Medulla oblongata (tissue), 1 donor: ENCODE measurements at regions not wholly inside any gene's neighbourhood (a gene's known extent, or its start where the extent isn't known, plus 50 kb on each side); places are given as distances from the start of the nearest gene placed in this dataset.

Experiments
- DNase-seq: peaks from one replicate; pipeline ENCODE4 v3.0.0-alpha.2; 2015; ENCODE audit errors: extremely low spot score

DNA sequence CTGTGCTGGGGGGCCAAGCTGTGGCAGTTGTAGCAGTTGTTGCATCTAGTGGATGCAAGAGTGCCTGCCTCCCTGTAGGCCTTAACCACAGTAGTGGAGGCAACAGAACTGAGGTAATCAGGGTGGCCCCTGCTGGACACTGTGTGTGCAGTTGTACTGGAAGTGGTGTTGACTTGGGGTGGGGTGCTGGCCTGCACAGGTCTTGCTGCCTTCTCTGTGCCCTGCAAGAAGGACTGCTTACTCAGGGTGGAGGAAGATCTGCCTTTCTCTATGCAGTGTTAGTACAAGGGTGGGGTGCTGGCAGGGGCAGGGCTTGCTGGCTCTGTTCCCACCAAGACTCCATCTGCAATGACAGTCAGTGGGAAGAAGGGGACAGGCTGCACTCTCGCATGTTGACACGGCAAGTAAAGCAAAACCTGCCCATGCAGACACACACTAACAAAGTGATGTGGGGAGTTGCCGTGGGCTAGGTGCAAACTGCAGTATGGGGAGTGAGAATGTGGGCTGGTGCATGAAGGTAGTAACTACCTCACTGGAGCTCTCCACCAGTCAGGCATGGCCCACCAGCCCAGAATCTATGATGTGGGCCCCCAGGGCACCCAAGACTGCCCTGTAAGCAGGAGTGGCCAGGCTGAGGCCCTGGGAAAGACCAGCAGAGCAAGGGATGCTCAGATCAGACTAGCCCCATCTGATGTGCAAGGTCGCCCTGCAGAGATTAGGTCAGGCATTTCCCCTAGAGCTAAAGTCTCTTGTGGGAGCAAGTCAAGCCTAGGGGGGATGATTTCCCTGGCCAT lies 594.9 kb downstream of the TECRL start:
- DNase-seq, result no peak

GRCh38 chr4:63799166-63799565 lies 610.1 kb downstream of the TECRL start:
- no peak for DNase-seq

DNA sequence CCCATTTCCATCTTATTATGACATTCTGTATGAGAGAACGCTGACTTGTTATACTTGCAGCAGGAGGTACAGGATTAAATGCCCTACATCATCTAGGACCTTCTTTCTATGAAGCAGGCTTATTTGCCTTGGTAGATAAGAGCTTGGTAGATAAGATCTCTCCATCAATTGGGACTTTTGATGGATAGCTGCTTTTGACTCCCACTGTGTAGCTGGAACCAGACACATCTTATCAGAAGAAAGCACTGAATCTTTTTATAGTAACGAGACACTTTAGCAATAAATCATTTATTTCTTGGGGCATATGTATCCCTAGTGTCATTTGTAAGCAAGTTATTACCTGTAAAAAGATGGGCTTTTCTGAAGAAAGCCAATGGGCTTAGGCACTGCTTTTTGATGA lies 613.9 kb downstream of the TECRL start:
- DNase-seq, result no peak

- no peak for DNase-seq
These were observed 618.9 kb downstream of the TECRL start for GRCh38 chr4:63790377-63790776.

DNA sequence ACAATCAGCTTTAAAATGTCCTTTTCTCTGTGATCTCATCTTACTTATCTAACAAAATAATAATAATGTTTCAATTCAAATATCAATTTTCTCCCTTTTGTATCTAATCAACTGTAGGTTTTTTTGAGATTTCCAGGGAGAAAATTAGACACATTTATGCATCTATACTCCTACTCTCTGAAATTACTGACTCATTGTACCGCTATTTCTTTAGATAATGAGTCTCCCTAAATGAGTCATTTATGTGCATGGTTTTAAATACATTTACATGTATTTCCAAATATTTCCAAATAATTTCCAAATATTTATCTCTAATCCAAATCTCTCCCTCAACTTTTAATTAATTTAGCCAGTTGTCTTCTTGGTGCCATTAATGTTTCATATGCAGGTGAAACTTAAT lies 621.0 kb downstream of the TECRL start:
- no peak for DNase-seq

DNA sequence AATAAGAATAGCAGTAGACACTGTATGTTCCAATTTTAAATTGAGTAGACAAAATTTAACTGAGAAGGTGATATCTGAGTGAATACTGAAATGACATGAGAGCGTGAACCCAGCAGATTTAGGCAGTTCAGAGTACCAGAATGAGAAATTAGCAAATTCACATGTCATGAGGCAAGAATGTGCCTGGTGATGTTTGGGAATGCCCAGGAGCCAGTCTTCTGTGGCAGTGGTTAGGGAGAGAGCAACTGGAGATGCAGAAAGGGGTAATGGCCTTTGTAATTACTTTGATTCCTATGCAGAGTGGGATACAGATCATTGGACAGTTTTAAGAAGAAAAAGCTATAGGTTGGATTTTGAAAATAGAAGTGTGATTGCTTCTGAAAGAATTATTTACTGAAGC lies 621.9 kb downstream of the TECRL start:
- no peak for DNase-seq

DNA sequence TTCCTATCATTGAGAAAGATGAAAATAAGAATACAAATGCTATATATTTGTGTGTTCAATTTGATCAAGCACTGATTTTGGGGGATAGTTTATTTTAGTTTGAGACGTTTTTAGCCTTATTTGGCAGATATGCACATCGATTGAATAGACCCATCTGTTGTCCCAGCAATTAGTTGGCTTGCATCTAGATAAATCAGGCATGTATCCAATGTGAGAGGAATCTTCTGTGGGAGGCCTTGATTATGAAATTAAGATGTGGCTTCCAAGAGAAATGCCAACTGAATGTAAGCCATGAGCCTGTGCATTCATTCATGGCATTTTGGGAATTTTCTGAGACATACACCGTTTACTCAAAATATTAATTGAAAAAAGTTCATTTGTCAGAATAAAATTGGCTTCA lies 623.1 kb downstream of the TECRL start:
- DNase-seq, result no peak

DNA sequence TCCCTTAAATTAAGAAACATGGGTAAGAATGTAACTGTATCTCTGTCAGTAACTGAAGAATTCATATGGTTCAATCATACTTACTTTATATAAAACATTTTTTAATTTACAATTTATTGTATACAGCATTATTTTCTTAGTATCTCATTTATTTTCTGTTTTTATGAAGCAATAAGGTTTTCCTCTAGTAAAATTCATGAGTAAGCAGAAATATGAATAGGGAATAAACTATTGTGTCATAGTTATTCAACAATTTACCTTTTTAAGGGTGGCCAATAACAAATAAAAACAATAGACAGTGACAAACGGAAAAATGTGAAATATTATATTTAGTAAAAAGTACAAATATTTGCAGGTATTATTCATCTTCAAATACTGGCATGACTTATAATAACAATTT lies 624.4 kb downstream of the TECRL start:
- DNase-seq, result no peak

GRCh38 chr4:63777601-63778000 lies 631.6 kb downstream of the TECRL start:
- no peak for DNase-seq

GRCh38 chr4:63764400-63764799 lies 644.9 kb downstream of the TECRL start:
- no peak for DNase-seq

DNA sequence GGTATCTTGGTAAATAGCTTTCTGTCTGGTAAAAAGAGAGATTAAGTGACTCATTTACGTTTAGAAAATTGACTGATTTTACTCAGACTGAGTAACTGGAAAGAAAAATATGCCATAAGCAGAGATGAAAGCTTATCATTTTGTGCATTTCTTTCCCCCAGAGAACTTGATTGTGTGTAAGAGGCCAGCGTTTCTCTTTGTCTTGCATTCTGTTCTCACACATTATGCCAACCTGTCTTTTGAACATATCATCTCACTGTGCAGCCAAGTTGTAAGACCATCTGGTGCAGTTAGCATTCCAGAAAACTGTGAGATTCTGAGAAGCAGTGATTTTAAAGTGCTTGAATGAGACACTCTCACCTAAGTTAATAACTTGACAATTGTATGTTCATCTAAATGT lies 651.3 kb downstream of the TECRL start:
- DNase-seq, result no peak

DNA sequence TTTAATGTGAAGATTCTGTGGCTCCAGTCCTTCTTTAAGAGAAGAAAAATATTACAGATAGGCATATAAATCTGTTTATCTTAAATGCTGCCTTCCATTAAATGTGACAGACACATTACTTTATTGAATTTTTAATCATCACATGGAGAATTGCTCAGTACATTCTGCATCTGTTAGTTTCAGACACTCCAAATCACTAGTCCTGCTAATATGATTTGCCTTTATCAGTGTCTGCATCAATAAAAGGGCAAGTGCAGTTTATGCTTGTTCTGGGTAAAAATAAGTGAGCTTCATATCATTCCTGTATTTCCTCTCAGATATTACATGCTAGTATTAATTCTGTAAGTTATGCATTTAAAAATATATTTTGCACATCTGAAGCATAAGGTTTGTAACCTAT lies 666.4 kb downstream of the TECRL start:
- no peak for DNase-seq

DNA sequence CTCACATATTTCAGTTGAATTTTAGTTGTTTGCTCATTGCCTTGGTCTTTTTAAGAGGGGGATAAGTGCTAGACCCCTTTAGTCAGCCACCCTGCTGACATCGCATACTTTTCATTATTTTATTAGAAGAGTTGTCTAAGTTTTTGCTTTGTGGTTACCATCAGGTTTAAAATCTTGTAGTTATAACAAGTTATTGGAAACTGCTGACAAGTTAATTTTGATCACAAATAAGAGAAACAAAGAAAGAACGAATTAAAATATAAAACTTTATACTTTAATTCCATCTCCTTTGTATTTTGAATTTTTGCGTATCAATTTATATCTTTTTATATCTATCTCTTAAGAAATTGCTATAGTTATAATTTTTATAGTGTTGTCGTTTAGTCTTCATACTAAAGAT lies 679.7 kb downstream of the TECRL start:
- no peak for DNase-seq

DNA sequence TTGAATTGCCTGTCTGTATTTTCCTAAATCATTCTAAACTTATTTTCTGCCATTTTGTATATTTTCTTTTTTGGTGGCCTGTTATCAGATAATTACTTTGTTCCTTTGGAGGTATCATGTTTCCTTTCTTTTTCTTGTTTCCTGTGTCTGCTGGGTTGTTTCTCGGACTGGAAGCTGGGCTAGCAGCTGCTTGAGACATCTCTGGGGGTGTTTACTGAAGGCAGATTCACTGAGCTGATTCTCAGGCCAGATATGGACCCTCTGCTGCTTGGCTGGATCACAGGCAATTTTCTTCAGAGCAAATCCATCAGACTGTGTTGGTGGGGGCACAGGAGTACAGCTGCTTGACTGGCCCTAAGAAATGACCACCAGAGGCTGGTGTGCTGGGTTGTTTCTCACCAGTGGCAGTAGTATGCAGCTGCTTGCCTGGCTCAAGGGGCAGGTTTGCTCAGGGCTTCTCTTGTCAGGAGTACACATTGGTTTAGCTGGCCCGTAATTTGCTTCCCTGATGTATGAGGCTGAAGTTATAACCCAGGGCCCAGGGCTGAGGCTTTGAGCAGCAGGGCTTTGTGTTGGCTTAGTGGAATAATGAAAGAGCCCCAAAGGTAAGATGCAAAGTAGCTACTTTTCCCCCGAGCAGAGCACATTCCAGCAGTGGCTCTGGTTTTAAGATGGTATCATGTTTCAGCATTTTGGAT lies 680.6 kb downstream of the TECRL start:
- DNase-seq, result no peak

- peak; percentile 3 for DNase-seq
These were observed 691.9 kb downstream of the TECRL start for GRCh38 chr4:63717384-63717783.

- DNase-seq, result no peak
These were observed 700.6 kb downstream of the TECRL start for GRCh38 chr4:63708661-63709060.

GRCh38 chr4:63700569-63700968 lies 708.7 kb downstream of the TECRL start:
- DNase-seq, result no peak

DNA sequence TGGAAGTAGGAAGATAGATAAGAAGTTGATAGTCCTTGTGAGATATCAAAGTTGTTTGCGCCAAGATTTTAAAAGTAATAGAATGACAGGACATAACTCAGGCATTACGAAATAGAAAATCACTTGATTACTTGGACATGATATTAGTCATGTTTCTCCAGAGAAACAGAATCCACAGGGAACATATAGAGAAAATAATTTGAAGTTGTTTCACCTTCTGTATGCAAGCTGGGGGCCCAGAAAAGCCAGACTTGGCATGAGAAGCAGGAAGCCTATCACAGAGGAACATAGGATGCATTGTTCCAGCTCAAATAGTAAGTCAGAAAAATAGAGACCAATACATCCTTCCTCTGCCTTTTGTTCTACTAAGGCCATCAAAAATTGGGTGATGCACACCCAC lies 715.9 kb downstream of the TECRL start:
- DNase-seq, result no peak

GRCh38 chr4:63678358-63678931 lies 730.8 kb downstream of the TECRL start:
- DNase-seq, result no peak

DNA sequence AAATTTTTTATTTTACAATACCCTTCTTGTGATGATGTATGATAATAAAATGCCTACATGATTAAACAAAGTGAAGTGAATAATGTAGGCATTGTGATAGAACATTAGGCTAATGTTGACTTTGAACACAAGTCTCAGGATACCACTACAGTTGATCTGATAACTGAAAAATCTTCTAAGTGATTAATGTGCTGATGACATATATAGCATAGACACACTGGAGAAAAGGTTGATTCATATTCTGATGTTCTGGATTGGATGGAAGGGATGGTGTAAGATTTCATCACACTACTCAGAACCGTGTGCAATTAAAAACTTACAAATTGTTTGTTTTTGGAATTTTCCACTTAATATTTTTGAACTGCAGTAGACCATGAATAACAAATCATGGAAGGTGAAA lies 738.5 kb downstream of the TECRL start:
- DNase-seq, result no peak

DNA sequence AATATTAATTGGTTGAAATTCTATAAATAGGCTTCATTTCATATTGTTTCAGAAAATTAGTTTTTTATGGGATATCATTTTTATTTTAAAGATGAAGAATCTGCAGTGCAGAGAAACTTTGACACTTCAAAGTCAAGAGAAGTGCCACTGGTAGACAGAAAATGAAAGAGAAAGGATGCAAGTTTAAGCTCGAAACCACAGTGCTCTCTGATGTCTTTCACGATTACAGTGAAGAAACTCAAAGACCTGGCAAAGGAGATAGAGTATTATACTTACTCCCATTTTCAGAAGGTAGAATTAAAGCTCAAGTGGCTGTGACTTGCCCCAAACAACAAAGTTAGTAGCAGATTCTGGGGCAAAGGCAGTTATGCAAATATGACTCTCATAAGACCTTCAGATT lies 745.4 kb downstream of the TECRL start:
- no peak for DNase-seq

- DNase-seq, result no peak
These were observed 764.9 kb downstream of the TECRL start for GRCh38 chr4:63644396-63644795.

DNA sequence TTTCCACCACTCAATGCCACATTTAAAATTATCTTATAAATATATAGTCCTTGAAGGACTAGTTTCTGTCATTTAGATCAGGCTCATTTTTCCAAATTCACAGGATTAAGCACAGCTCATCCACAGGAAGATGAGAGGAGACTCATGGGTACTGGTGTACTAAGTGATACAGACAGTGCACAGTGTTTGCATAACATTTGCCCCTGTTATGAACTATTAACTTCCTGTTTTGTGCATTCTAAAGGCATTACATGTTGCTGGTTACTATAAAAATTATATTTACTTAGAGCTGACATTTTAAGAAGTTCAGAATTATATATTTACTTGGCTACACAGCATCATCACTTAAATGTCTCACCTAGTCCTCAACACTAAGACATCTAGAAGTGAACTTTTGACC lies 772.0 kb downstream of the TECRL start:
- no peak for DNase-seq
